Esophagus squamous epithelium (tissue), 4 donors: ENCODE measurements at regions not wholly inside any gene's neighbourhood (a gene's known extent, or its start where the extent isn't known, plus 50 kb on each side); places are given as distances from the start of the nearest gene placed in this dataset.

Experiments
- POLR2A ChIP-seq, 4 donors: fragments of 450-650 bp; IDR thresholded peaks; one replicate each; pipeline ENCODE4 v1.6.1; 2017; ENCODE audit warnings: antibody characterized with exemption in 4 of 4, mild to moderate bottlenecking in 4 of 4, moderate library complexity in 3 of 4
- TF ChIP-seq, protein P1 (sequence below), 6 experiments: fragments of 450-650 bp in 4 of 6; fragments of 200-600 bp in 2 of 6; sonication (generic) in 2 of 6; IDR thresholded peaks; one replicate each; pipeline ENCODE4 v1.5.1; 2016 to 2019; ENCODE audit warnings: antibody characterized with exemption in 6 of 6, mild to moderate bottlenecking in 4 of 6, moderate library complexity in 4 of 6

DNA sequence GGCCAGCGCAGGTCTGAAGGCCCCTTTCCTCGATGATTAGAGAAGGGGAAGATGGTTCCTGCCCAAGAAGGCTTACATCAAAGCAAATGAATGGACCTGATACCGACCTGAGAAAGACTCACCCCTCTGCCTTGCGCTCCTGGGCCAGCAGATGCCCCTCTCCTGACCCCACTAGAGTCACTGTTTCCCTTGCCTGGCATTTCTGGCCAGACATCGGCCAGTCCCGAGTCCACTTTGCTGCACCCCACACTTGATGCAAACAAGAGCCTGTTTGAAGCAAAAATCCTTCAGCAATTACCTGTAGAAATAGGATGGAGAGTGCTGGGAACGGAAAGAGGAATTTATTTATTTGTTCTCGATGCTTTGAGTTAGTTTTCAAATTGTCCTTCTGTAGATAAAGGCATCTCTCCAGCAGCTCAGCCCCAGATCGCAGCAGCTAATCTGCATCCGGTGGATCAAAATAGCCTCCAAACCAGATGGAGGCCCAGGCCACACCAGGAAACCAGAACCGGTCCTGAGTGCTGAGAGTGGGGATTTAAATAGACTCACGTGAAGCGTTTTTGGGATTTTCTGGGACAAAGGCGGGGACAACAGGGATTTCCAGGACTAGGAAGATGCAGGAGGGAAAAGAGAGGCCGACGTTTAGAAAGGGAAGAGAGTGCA lies 148.6 kb downstream of the TRIM29 start:
- no peak for TF ChIP-seq POLR2A (IDR thresholded peaks at IDR 0.05)
- TF ChIP-seq, protein P1, sequence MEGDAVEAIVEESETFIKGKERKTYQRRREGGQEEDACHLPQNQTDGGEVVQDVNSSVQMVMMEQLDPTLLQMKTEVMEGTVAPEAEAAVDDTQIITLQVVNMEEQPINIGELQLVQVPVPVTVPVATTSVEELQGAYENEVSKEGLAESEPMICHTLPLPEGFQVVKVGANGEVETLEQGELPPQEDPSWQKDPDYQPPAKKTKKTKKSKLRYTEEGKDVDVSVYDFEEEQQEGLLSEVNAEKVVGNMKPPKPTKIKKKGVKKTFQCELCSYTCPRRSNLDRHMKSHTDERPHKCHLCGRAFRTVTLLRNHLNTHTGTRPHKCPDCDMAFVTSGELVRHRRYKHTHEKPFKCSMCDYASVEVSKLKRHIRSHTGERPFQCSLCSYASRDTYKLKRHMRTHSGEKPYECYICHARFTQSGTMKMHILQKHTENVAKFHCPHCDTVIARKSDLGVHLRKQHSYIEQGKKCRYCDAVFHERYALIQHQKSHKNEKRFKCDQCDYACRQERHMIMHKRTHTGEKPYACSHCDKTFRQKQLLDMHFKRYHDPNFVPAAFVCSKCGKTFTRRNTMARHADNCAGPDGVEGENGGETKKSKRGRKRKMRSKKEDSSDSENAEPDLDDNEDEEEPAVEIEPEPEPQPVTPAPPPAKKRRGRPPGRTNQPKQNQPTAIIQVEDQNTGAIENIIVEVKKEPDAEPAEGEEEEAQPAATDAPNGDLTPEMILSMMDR (IDR thresholded peaks at IDR 0.05) = no peak
